Sigmoid colon (tissue), 4 donors: ENCODE measurements at regions not wholly inside any gene's neighbourhood (a gene's known extent, or its start where the extent isn't known, plus 50 kb on each side); places are given as distances from the start of the nearest gene placed in this dataset.

Source experiments
- POLR2A ChIP-seq, 2 donors: fragments of 450-650 bp; IDR thresholded peaks; one replicate each; pipeline ENCODE4 v1.6.1; 2016; ENCODE audit warnings: antibody characterized with exemption in 2 of 2, mild to moderate bottlenecking in 2 of 2, moderate library complexity in 2 of 2
- POLR2AphosphoS5 ChIP-seq, 4 donors: sonication (generic); formaldehyde crosslinking; IDR thresholded peaks; one replicate each; pipeline ENCODE4 v1.6.1; 2017; ENCODE audit warnings: antibody characterized with exemption in 4 of 4
- TF ChIP-seq, protein P1 (sequence below), 4 experiments: fragments of 450-650 bp in 3 of 4; fragments of 200-600 bp in 1 of 4; IDR thresholded peaks; one replicate each; pipeline ENCODE4 v1.5.1; 2016 to 2019; ENCODE audit warnings: antibody characterized with exemption in 4 of 4, mild to moderate bottlenecking in 3 of 4, moderate library complexity in 2 of 4

GRCh38 chr2:139819273-139819796 is 1039.1 kb upstream of the NXPH2 start:
- TF ChIP-seq, protein P1, sequence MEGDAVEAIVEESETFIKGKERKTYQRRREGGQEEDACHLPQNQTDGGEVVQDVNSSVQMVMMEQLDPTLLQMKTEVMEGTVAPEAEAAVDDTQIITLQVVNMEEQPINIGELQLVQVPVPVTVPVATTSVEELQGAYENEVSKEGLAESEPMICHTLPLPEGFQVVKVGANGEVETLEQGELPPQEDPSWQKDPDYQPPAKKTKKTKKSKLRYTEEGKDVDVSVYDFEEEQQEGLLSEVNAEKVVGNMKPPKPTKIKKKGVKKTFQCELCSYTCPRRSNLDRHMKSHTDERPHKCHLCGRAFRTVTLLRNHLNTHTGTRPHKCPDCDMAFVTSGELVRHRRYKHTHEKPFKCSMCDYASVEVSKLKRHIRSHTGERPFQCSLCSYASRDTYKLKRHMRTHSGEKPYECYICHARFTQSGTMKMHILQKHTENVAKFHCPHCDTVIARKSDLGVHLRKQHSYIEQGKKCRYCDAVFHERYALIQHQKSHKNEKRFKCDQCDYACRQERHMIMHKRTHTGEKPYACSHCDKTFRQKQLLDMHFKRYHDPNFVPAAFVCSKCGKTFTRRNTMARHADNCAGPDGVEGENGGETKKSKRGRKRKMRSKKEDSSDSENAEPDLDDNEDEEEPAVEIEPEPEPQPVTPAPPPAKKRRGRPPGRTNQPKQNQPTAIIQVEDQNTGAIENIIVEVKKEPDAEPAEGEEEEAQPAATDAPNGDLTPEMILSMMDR (IDR thresholded peaks at IDR 0.05): no peak
- TF ChIP-seq POLR2A (IDR thresholded peaks at IDR 0.05) (no peak), POLR2AphosphoS5 (IDR thresholded peaks at IDR 0.05) (no peak)
